Body of pancreas (tissue), 4 donors: ENCODE measurements at regions not wholly inside any gene's neighbourhood (a gene's known extent, or its start where the extent isn't known, plus 50 kb on each side); places are given as distances from the start of the nearest gene placed in this dataset.

Source experiments
- ATAC-seq: fragments of 150-250 bp; one replicate; pipeline ENCODE4 v1.9.1; 2016
- DNase-seq, 4 donors: peaks; one replicate each; pipeline ENCODE4 v3.0.0-alpha.2; 2019
- H3K27ac ChIP-seq, 4 donors: fragments of 200-600 bp; sonication (generic); 1 replicate in 3 of 4; 2 replicates in 1 of 4; pipeline versions ENCODE4 v1.5.1 to v1.6.1; 2016 to 2019; ENCODE audit warnings: mild to moderate bottlenecking in 1 of 4, mixed read lengths in 1 of 4, moderate library complexity in 1 of 4
- H3K27me3 ChIP-seq, 2 donors: fragments of 200-600 bp; sonication (generic); one replicate each; pipeline ENCODE4 v1.6.0; 2016; ENCODE audit warnings: mild to moderate bottlenecking in 1 of 2
- H3K36me3 ChIP-seq, 2 donors: fragments of 200-600 bp; sonication (generic); replicated peaks in 1 of 2; 2 replicates each; pipeline ENCODE4 v1.5.1; 2016; ENCODE audit warnings: low read depth in 2 of 2; ENCODE audit not compliant: insufficient read depth in 1 of 2
- H3K4me1 ChIP-seq: fragments of 200-600 bp; sonication (generic); one replicate; pipeline ENCODE4 v1.6.0; 2016
- H3K4me3 ChIP-seq, 2 donors: fragments of 200-600 bp; sonication (generic); 1 replicate in 1 of 2; 2 replicates in 1 of 2; pipeline ENCODE4 v1.5.1; 2016 to 2019
- H3K9me3 ChIP-seq, 3 donors: fragments of 200-600 bp; sonication (generic); 1 replicate in 2 of 3; 2 replicates in 1 of 3; pipeline ENCODE4 v1.5.1; 2016
- CTCF ChIP-seq, 7 experiments: fragments of 450-650 bp in 4 of 7; fragments of 200-600 bp in 3 of 7; sonication (generic) in 3 of 7; IDR thresholded peaks; one replicate each; pipeline ENCODE4 v1.5.1; 2016 to 2019; ENCODE audit warnings: antibody characterized with exemption in 7 of 7
- POLR2A ChIP-seq, 3 donors: fragments of 450-650 bp; IDR thresholded peaks; one replicate each; pipeline ENCODE4 v1.6.1; 2016; ENCODE audit warnings: antibody characterized with exemption in 3 of 3, mild to moderate bottlenecking in 2 of 3
- WGBS, 2 donors: methylation state at CpG; one replicate each; pipeline ENCODE4 v1.1.5; 2017; 5-methylcytosine and 5-hydroxymethylcytosine counted together
- intact Hi-C: fragments of 100-400 bp; cut with DNase I; formaldehyde crosslinking; loops from one replicate; pipeline ENCODE4 v1.15.1; 2023

- intact Hi-C loops, result no loop called here
- Histone ChIP-seq H3K9me3 (peaks cover 0 to under 1% (median 0%) of the 10 kb centered on the region in 3 donors), H3K4me3 (no peak overlapping the region), H3K4me1 (no peaks in the 10 kb centered on the region), H3K27me3 (no peaks in the 10 kb centered on the region), H3K36me3 (no peaks in the 10 kb centered on the region), H3K27ac (no peak overlapping the region)
- DNase-seq, result no peak
- WGBS, 2 donors, result 39 to 42% methylated on average over 3 of the region's 3 CpGs
- no peak for ATAC-seq
- TF ChIP-seq POLR2A (IDR thresholded peaks at IDR 0.05) (no peak), CTCF (IDR thresholded peaks at IDR 0.05) (no peak)
These were observed 1844.7 kb downstream of the NCAM2 start for GRCh38 chr21:22842875-22843274.

GRCh38 chr21:22855581-22855980 is 1857.4 kb downstream of the NCAM2 start:
- ATAC-seq, result no peak
- TF ChIP-seq CTCF (IDR thresholded peaks at IDR 0.05) (no peak), POLR2A (IDR thresholded peaks at IDR 0.05) (no peak)
- WGBS, 2 donors, result 20 to 42% methylated on average over 1 of the region's 1 CpG
- H3K9me3 ChIP-seq, result no peaks in the 10 kb centered on the region
- no peak for DNase-seq
- intact Hi-C loops, result no loop called here
- no peak overlapping the region for H3K4me3 ChIP-seq
- no peaks in the 10 kb centered on the region for H3K4me1 ChIP-seq
- H3K36me3 ChIP-seq, result no peaks in the 10 kb centered on the region
- no peaks in the 10 kb centered on the region for H3K27me3 ChIP-seq
- no peak overlapping the region for H3K27ac ChIP-seq

- 73 to 79% methylated on average over 4 of the region's 4 CpGs for WGBS, 2 donors
- no peaks in the 10 kb centered on the region for H3K27me3 ChIP-seq
- TF ChIP-seq CTCF (IDR thresholded peaks at IDR 0.05) (no peak), POLR2A (IDR thresholded peaks at IDR 0.05) (no peak)
- ATAC-seq (no peak), DNase-seq (no peak)
- H3K36me3 ChIP-seq, result no peaks in the 10 kb centered on the region
- H3K9me3 ChIP-seq, result no peaks in the 10 kb centered on the region
- H3K4me3 ChIP-seq, result no peak overlapping the region
- no peaks in the 10 kb centered on the region for H3K4me1 ChIP-seq
- H3K27ac ChIP-seq, result no peak overlapping the region
- intact Hi-C loops, result no loop called here
These were observed 1873.5 kb downstream of the NCAM2 start for GRCh38 chr21:22871692-22872091.

- no peak for TF ChIP-seq POLR2A (IDR thresholded peaks at IDR 0.05)
- TF ChIP-seq CTCF (IDR thresholded peaks at IDR 0.05), result no peak
- 52 to 56% methylated on average over 1 of the region's 1 CpG for WGBS, 2 donors
- no peak overlapping the region for H3K27ac ChIP-seq
- ATAC-seq (no peak), DNase-seq (no peak)
- no peaks in the 10 kb centered on the region for H3K4me1 ChIP-seq
- H3K36me3 ChIP-seq, result no peaks in the 10 kb centered on the region
- intact Hi-C loops, result no loop called here
- no peak overlapping the region for H3K4me3 ChIP-seq
- no peaks in the 10 kb centered on the region for H3K27me3 ChIP-seq
- no peaks in the 10 kb centered on the region for H3K9me3 ChIP-seq
These were observed 1882.4 kb downstream of the NCAM2 start for GRCh38 chr21:22880573-22880972.

GRCh38 chr21:22881131-22881530 is 1882.9 kb downstream of the NCAM2 start:
- H3K4me3 ChIP-seq, result no peak overlapping the region
- ATAC-seq, result no peak
- 21 to 23% methylated on average over 4 of the region's 4 CpGs for WGBS, 2 donors

More at GRCh38 chr21:22881131-22881530, 1882.9 kb downstream of the NCAM2 start:
- intact Hi-C loops, result no loop called here
- no peak for DNase-seq
- H3K36me3 ChIP-seq, result no peaks in the 10 kb centered on the region
- no peak overlapping the region for H3K27ac ChIP-seq
- no peaks in the 10 kb centered on the region for H3K9me3 ChIP-seq
- H3K27me3 ChIP-seq, result no peaks in the 10 kb centered on the region
- no peaks in the 10 kb centered on the region for H3K4me1 ChIP-seq
- no peak for TF ChIP-seq CTCF (IDR thresholded peaks at IDR 0.05)
- no peak for TF ChIP-seq POLR2A (IDR thresholded peaks at IDR 0.05)
